Muscle of arm (tissue), 1 donor: ENCODE measurements at regions not wholly inside any gene's neighbourhood (a gene's known extent, or its start where the extent isn't known, plus 50 kb on each side); places are given as distances from the start of the nearest gene placed in this dataset.

Experiments
- DNase-seq: peaks from one replicate; pipeline ENCODE4 v3.0.0-alpha.2; 2013

- DNase-seq: no peak
These were observed 113.6 kb downstream of the UCHL5 start for GRCh38 chr1:192945390-192946130.

- DNase-seq: no peak
These were observed 109.4 kb downstream of the UCHL5 start for GRCh38 chr1:192949783-192950182.

- DNase-seq: no peak
These were observed 108.2 kb downstream of the UCHL5 start for GRCh38 chr1:192950926-192951325.

- peak; percentile 32 for DNase-seq
These were observed 107.3 kb downstream of the UCHL5 start for GRCh38 chr1:192951691-192952460.

- DNase-seq: no peak
These were observed 106.5 kb downstream of the UCHL5 start for GRCh38 chr1:192952646-192953045.

GRCh38 chr1:192954705-192955265 lies 104.4 kb downstream of the UCHL5 start:
- DNase-seq: no peak

GRCh38 chr1:192958350-192958749 lies 100.8 kb downstream of the UCHL5 start:
- no peak for DNase-seq

GRCh38 chr1:192958871-192959270 lies 100.3 kb downstream of the UCHL5 start:
- no peak for DNase-seq

- DNase-seq: no peak
These were observed 99.4 kb downstream of the UCHL5 start for GRCh38 chr1:192959657-192960186.
